Activated naive CD8-positive, alpha-beta T cell treated with anti-CD3 and anti-CD28 coated beads, Interleukin-2, amount 50 U/mL, for 24 hours (primary cell): ENCODE measurements at regions not wholly inside any gene's neighbourhood (a gene's known extent, or its start where the extent isn't known, plus 50 kb on each side); places are given as distances from the start of the nearest gene placed in this dataset.

Source experiments
- ATAC-seq: fragments of 150-1000 bp; cut with Tn5 transposase; one replicate; pipeline ENCODE4 v1.10.0; 2021
- DNase-seq: peaks from one replicate; pipeline ENCODE4 v3.0.0; 2021
- H3K27ac Mint-ChIP-seq: one replicate; pipeline ENCODE4 v1.8.0; 2021; ENCODE audit warnings: mild to moderate bottlenecking, mixed read lengths
- H3K27me3 Mint-ChIP-seq: one replicate; pipeline ENCODE4 v1.8.0; 2021; ENCODE audit warnings: mixed read lengths
- H3K36me3 Mint-ChIP-seq: one replicate; pipeline ENCODE4 v1.8.0; 2021; ENCODE audit warnings: low read depth, mixed read lengths
- H3K4me1 Mint-ChIP-seq: one replicate; pipeline ENCODE4 v1.8.0; 2021; ENCODE audit warnings: mixed read lengths
- H3K4me3 Mint-ChIP-seq: one replicate; pipeline ENCODE4 v1.8.0; 2021; ENCODE audit warnings: mild to moderate bottlenecking, moderate library complexity, mixed read lengths
- H3K9me3 Mint-ChIP-seq: one replicate; pipeline ENCODE4 v1.8.0; 2021; ENCODE audit warnings: mixed read lengths

DNA sequence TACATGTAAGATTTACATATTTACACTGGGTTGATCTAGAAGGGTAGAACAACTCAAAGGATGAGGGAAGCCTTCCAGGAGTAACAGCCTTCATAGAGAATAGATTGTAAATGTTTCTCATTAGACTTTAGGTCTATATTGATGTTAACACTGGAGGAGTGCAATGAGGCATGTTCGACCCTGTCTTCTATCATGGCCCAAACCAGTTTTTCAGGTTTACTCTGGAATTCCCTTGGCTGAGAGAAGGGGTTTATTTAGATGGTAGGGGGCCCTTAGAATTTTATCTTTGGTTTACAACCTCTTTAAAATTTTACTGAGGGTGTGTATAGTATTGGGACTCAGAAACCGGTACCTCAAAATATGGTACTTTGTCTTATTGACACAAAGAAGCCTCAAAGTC is 634.9 kb upstream of the PIK3C3 start:
- Mint-ChIP-seq H3K9me3 (peaks cover 10% of the 10 kb centered on the region), H3K36me3 (no peaks in the 10 kb centered on the region), H3K27me3 (no peaks in the 10 kb centered on the region), H3K4me1 (no peaks in the 10 kb centered on the region), H3K4me3 (no peak overlapping the region), H3K27ac (no peak overlapping the region)
- DNase-seq (no peak), ATAC-seq (no peak)

DNA sequence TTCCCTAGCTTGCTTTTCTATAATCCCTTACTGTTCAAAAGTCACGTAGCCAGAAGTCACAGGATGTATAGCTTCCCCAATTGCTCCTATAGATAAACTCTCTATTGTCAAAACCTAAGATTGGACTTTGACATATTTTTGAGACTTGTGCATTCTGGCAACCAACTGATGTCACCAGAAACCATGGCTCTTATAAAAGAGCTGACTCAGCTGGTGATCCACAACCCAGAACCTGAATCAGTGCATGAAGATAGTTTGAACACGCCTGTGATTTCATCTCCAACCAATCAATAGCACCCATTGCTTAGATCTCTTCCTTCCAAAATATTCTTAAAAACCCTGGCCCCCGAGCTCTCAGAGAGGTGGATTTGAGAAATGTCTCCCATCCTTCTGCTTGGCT is 639.9 kb upstream of the PIK3C3 start:
- ATAC-seq (no peak), DNase-seq (no peak)
- no peaks in the 10 kb centered on the region for H3K4me1 Mint-ChIP-seq
- no peak overlapping the region for H3K27ac Mint-ChIP-seq
- H3K9me3 Mint-ChIP-seq, result peaks cover 6% of the 10 kb centered on the region
- H3K36me3 Mint-ChIP-seq, result no peaks in the 10 kb centered on the region
- no peak overlapping the region for H3K4me3 Mint-ChIP-seq
- H3K27me3 Mint-ChIP-seq, result no peaks in the 10 kb centered on the region

DNA sequence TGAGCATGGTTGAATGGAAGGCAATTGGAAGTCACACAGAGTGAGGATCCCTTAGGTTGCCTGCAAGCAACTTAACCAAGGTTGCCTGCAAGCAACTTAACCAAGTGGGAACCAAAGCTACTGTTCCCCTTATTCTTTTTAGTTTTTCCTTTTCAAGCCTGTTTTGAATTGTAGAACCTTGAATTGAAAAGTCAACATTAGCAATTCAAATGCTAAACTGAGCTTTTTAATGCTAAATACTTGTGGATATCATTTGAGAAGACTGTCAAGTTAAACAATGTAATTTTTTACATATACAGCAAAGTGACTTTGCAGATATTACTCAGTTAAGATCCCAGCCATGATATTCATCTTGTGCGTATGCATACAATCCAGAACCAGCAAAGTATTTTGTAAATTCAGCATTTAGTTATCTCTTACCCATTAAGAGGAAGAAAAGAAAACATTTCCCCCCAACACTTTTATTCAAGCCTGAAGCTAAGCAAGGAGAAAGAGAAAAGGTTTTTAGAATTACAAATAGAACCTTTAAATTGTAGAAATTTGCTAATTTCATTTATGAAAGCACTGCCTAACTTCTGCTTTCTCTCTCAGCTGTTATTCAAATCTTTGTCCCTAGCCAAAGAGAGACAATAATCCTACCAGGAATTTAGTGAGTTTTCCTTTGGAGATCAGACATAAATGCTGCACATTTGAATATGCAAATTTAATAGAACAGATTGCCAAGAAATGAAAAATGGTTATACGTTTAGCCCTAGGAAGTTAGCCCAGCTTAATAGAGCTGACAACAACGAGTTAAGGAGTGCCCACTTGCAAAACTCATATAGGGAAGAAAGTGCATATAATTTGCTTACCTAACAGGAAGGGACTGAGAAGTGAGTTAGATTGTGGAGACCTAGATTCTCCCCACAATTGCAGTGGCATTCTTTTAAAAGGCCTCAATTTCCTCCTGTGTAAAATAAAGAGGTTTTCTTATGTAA is 643.2 kb upstream of the PIK3C3 start:
- H3K36me3 Mint-ChIP-seq, result no peaks in the 10 kb centered on the region
- H3K9me3 Mint-ChIP-seq, result peaks cover 9% of the 10 kb centered on the region
- H3K4me3 Mint-ChIP-seq, result no peak overlapping the region
- DNase-seq (no peak), ATAC-seq (no peak)
- H3K27me3 Mint-ChIP-seq, result no peaks in the 10 kb centered on the region
- H3K4me1 Mint-ChIP-seq, result no peaks in the 10 kb centered on the region
- H3K27ac Mint-ChIP-seq, result no peak overlapping the region

DNA sequence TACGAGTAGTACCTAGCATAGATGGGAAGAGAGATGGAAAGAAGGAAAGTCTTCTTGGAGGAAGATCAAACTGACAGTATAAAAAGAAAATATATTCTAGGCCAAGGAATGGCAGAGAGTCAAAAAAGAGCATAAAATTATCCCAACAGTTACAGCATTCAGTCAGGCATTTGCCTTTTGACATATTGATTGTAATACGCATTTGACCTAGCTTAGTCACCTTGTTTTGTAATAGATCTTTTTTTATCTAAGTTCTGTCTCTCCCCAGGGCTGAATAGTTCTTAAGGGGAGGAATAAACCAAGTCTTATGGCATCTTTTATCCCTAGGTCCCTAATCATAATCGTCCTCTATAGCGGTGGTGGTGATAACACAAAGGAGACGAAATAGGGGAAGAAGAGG is 657.3 kb upstream of the PIK3C3 start:
- Mint-ChIP-seq H3K4me1 (no peaks in the 10 kb centered on the region), H3K27ac (no peak overlapping the region), H3K4me3 (no peak overlapping the region), H3K36me3 (no peaks in the 10 kb centered on the region), H3K27me3 (no peaks in the 10 kb centered on the region), H3K9me3 (peaks cover 5% of the 10 kb centered on the region)
- ATAC-seq (no peak), DNase-seq (no peak)

DNA sequence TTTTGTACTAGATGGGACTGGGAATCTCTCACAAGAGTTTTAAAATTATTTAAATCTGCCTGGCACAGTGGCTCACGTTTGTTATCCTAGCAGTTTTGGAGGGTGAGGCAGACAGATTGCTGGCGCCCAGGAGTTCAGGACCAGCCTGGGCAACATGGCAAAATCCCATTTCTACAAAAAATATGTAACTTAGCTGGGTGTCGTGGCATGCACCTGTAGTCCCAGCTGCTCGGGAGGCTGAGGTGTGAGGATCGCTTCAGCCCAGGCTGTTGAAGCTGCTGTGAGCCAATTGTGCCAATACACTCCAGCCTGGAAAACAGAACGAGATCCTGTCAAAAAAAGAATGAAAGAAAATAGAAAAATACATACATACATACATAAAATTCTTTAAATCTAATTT is 685.7 kb upstream of the PIK3C3 start:
- H3K27ac Mint-ChIP-seq, result no peak overlapping the region
- H3K27me3 Mint-ChIP-seq, result no peaks in the 10 kb centered on the region
- ATAC-seq, result no peak
- no peaks in the 10 kb centered on the region for H3K4me1 Mint-ChIP-seq
- H3K4me3 Mint-ChIP-seq, result no peak overlapping the region
- no peaks in the 10 kb centered on the region for H3K36me3 Mint-ChIP-seq
- peaks cover 4% of the 10 kb centered on the region for H3K9me3 Mint-ChIP-seq
- DNase-seq, result no peak

DNA sequence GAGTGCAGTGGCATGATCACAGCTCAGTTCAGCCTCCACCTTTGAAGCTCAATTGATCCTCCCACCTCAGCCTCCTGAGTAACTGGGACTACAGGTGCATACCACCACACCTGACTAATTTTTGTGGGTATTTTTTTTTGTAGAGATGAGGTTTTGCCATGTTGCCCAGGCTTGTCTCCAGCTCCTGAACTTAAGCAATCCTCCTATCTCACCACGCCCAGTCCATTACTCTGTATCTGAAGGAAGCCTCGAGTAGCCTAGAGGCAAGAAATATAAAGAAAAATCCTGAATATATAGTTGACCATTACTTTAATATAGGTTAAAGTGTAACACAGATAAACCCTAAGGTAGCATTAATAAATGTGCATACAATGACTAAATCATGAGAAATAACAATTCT is 686.8 kb upstream of the PIK3C3 start:
- Mint-ChIP-seq H3K36me3 (no peaks in the 10 kb centered on the region), H3K27ac (no peak overlapping the region), H3K27me3 (no peaks in the 10 kb centered on the region)

DNA sequence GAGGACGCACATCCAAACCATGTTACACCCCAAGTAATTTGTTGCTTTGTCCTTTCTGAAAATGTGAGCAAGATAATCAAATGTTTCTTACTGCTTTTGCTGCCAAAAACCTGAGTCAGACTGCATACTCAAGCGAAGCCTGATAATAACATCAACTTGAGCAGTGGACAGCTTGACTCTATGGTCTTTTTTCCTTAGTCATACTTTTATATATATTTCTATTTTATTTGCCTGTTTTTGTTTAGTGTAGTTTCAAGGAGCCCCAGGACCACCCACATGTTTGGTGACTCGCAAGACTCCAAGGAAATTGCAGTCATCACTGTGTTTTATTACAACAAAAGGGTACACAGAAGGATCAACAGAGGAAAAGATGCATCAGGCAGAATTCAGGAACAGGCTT is 688.4 kb upstream of the PIK3C3 start:
- ATAC-seq, result no peak
- Mint-ChIP-seq H3K4me3 (no peak overlapping the region), H3K9me3 (peaks cover 9% of the 10 kb centered on the region), H3K36me3 (no peaks in the 10 kb centered on the region), H3K27ac (no peak overlapping the region), H3K4me1 (no peaks in the 10 kb centered on the region), H3K27me3 (no peaks in the 10 kb centered on the region)
- DNase-seq, result no peak

More for the DNA sequence above, 686.8 kb upstream of the PIK3C3 start:
- H3K9me3 Mint-ChIP-seq, result peaks cover 4% of the 10 kb centered on the region
- no peak for DNase-seq
- no peak overlapping the region for H3K4me3 Mint-ChIP-seq
- no peaks in the 10 kb centered on the region for H3K4me1 Mint-ChIP-seq
- no peak for ATAC-seq

DNA sequence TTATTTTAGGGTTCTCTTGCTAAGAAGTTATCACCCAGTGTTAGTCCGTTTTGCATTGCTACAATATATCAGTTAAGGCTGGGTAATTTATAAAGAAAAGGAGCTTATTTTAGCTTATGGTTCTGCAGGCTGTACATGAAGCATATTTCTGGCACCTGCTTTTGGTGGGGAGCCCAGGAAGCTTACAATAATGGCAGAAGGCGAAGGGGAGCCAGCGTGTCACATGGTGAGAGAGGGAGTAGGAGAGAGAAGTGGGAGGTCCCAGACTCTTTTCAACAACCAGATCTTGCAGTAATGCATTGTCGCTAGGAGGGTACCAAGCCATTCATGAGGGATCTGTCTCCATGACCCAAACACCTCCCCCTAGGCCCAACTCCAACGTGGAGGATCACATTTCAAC is 688.8 kb upstream of the PIK3C3 start:
- H3K36me3 Mint-ChIP-seq, result no peaks in the 10 kb centered on the region
- no peaks in the 10 kb centered on the region for H3K4me1 Mint-ChIP-seq
- H3K27me3 Mint-ChIP-seq, result no peaks in the 10 kb centered on the region
- ATAC-seq (no peak), DNase-seq (no peak)
- no peak overlapping the region for H3K27ac Mint-ChIP-seq
- no peak overlapping the region for H3K4me3 Mint-ChIP-seq
- H3K9me3 Mint-ChIP-seq, result peaks cover 9% of the 10 kb centered on the region

DNA sequence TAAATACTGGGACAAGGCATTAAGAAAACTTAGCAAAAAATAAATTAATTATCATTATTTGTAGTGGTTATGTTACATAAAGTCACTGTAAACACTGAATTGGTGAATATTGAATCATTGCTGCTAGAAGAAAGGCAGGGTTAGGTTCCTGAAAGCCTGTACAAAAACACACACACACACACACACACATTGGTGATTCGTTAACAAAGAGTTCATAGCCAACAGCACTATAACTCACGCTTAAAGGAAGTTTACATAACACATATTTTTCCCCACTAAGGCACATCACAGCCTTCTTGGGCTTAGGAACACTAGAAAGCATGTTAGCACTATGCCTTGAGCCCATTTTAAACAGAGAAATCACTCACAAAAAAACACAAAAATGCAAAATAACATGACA is 690.0 kb upstream of the PIK3C3 start:
- H3K36me3 Mint-ChIP-seq, result no peaks in the 10 kb centered on the region
- no peak overlapping the region for H3K4me3 Mint-ChIP-seq
- ATAC-seq (no peak), DNase-seq (no peak)
- H3K27ac Mint-ChIP-seq, result no peak overlapping the region
- no peaks in the 10 kb centered on the region for H3K27me3 Mint-ChIP-seq
- no peaks in the 10 kb centered on the region for H3K4me1 Mint-ChIP-seq
- H3K9me3 Mint-ChIP-seq, result peaks cover 5% of the 10 kb centered on the region

DNA sequence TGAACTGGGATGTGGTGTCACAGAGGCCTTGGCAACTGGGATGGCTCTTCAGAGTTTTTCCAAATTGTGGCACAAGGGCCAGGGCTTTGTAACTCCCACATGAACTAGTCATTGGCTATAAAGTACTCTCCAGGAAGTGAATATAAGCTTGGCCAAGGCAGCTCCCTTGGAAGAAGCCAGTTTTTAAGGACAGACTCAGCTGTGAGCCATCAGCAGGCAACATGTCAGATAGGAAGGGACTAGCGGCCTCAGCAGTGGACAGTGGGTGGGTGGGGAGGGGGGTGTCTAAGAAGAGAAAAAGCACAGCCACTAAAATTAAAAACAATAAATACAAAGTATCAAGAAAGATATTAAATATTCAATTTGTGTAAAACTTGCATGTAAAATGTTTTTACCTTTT is 691.1 kb upstream of the PIK3C3 start:
- Mint-ChIP-seq H3K4me1 (no peaks in the 10 kb centered on the region), H3K27ac (no peak overlapping the region), H3K9me3 (peaks cover 5% of the 10 kb centered on the region), H3K4me3 (no peak overlapping the region), H3K36me3 (no peaks in the 10 kb centered on the region), H3K27me3 (no peaks in the 10 kb centered on the region)
- ATAC-seq (no peak), DNase-seq (no peak)

DNA sequence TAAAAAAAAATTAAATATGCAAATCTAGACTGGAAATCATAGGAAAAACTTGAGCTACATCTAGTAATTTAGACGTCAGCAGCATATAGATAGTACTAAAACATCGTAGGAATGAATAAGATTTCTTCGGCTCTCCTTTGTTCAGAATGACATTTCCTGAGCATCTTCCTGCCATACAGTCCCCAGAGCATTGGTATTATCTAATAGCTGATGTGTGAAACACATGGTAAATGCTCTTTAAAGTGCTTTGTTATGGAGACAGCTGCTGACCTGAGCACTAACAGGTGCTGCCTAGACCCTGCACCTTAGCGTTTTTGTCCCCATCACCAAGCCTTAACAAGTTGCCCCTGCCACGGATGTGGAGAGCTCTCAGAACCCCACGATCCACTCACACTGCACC is 692.3 kb upstream of the PIK3C3 start:
- H3K4me3 Mint-ChIP-seq, result no peak overlapping the region
- no peaks in the 10 kb centered on the region for H3K4me1 Mint-ChIP-seq
- no peaks in the 10 kb centered on the region for H3K27me3 Mint-ChIP-seq
- DNase-seq (no peak), ATAC-seq (no peak)
- no peaks in the 10 kb centered on the region for H3K36me3 Mint-ChIP-seq
- no peak overlapping the region for H3K27ac Mint-ChIP-seq
- H3K9me3 Mint-ChIP-seq, result peaks cover 5% of the 10 kb centered on the region

DNA sequence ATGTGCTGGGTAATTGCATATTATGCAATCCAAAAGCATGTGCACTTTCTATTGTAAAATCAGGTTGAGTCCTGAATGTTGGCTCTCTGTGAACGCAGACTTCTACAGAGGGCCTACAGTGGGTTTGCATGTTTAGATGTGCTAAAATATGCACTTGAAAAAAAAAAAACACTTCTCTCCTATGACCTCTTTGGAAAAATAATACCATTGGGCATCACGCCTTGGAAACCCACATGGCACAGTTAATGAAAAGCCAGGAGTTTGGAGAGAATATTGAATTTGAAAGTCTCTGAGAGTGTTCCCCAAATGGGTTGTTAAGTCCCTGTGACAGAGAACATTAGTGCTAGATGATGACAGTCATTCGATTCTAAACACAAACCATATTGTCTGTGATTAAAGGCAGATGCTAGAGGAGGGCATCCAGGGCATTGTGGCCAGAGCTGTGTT is 710.4 kb upstream of the PIK3C3 start:
- H3K4me3 Mint-ChIP-seq, result no peak overlapping the region
- no peaks in the 10 kb centered on the region for H3K4me1 Mint-ChIP-seq
- no peaks in the 10 kb centered on the region for H3K36me3 Mint-ChIP-seq
- ATAC-seq, result no peak
- DNase-seq, result no peak
- no peaks in the 10 kb centered on the region for H3K27me3 Mint-ChIP-seq
- no peaks in the 10 kb centered on the region for H3K9me3 Mint-ChIP-seq
- no peak overlapping the region for H3K27ac Mint-ChIP-seq

DNA sequence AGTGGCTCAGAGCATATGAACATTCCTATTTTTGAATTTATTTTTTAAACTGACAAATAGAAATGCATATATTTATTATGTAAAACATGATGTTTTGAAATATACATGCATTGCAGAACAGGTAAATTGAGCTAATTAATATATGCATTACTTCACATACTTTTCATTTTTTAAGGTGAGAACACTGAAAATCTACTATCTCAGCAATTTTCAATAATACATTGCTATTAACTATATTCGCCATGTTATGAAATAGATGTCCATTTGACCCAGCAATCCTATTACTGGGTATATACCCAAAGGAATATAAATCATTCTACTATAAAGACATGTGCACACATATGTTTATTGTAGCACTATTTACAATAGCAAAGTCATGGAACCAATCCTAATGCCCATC is 717.7 kb upstream of the PIK3C3 start:
- DNase-seq (no peak), ATAC-seq (no peak)
- Mint-ChIP-seq H3K4me3 (no peak overlapping the region), H3K27me3 (no peaks in the 10 kb centered on the region), H3K27ac (no peak overlapping the region), H3K4me1 (no peaks in the 10 kb centered on the region), H3K36me3 (no peaks in the 10 kb centered on the region), H3K9me3 (peaks cover 8% of the 10 kb centered on the region)

DNA sequence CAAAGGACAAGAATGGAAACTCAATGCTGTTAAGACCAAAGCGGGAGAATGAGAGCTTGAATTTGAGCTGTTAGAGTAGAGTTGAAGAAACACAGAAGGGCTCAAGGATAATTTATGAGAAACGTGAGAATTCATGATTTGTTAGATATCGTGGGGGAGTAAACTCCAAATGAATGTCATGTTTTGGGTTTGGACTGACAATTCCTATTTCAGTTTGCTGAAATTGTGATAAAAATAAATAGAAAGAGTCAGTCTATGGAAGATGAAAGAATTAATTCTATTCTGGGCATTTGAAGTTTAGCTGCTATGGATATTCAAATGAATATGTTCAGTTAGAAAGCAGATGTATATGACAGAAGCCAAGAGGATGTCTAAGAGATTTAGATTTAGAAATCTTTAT is 723.4 kb upstream of the PIK3C3 start:
- DNase-seq, result no peak
- Mint-ChIP-seq H3K4me1 (no peaks in the 10 kb centered on the region), H3K36me3 (no peaks in the 10 kb centered on the region), H3K27me3 (no peaks in the 10 kb centered on the region), H3K27ac (no peak overlapping the region), H3K4me3 (no peak overlapping the region), H3K9me3 (no peaks in the 10 kb centered on the region)
- no peak for ATAC-seq

DNA sequence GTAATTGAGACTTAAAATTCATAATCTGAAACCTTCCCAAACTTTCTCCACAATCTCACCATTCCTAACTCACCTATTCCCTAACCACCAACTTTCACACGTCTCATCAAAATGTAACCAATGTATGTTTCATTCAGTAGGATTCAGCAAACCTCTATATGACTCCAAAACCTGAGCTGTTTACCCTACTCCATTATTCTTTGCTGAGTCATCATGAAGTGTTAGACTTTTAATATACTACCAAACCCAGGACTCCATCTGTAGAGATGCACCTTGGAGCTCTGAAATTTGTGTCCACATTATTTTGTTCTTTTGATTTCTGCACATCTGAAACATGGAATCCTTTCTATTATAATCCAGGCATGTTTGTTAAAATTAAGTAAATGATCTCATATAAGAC is 727.0 kb upstream of the PIK3C3 start:
- Mint-ChIP-seq H3K27me3 (no peaks in the 10 kb centered on the region), H3K9me3 (no peaks in the 10 kb centered on the region), H3K4me3 (no peak overlapping the region), H3K27ac (no peak overlapping the region), H3K4me1 (no peaks in the 10 kb centered on the region), H3K36me3 (no peaks in the 10 kb centered on the region)
- no peak for DNase-seq
- ATAC-seq, result no peak
